ENCODE measurements at regions not wholly inside any gene's neighbourhood (a gene's known extent, or its start where the extent isn't known, plus 50 kb on each side); places are given as distances from the start of the nearest gene placed in this dataset.
A peak's percentile ranks its signal among the peaks of the same experiment; 100 is the strongest.

DNA sequence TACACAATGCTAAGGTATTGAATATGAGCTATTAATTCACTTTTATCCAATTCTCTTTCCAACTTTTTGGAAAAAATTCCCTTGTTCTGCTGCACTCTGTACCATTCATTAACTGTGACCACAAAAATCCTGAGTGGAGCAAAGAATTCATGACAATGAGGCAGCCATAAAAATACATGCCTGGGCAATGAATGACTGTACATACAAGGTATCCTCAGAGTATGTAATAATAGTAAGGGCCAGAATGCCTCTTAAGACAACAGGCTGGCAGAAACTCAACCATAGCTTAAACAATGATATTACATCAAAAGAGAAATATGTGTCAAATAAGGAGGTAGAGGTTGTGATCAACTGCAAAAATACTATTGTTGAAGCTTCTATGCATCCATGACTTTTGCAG is 74.7 kb upstream of the CA10 start:
- Histone ChIP-seq H3K4me3 (no peak overlapping the region), H3K27me3 (no peaks in the 10 kb centered on the region), H3K27ac (no peak overlapping the region), H3K9me3 (no peaks in the 10 kb centered on the region), H3K36me3 (no peaks in the 10 kb centered on the region), H3K4me1 (no peaks in the 10 kb centered on the region)
- TF ChIP-seq CTCF (IDR thresholded peaks at IDR 0.05) (no peak), POLR2A (IDR thresholded peaks at IDR 0.05) (no peak), EP300 (IDR thresholded peaks at IDR 0.05) (no peak)
- DNase-seq (ENCODE audit: low spot score in 2 of 2), result no peak

DNA sequence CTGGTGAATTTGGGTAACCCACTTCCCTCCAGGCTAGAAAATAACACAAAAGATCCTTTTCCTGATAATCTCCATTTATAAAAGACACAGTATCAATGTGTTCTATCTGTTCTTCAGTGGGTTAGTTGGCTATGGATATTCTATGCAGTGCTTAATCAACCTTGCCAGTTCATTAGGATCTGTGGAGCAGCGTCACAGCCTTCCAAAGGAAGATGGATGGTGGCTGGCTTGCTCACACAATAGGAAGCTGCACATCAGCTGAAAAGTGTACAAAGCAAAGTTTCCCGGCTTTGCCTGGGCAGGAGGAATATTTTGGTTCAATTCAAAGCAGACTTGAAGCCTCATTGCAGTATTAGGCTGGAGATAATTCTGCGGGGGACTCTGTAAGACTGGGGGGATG is 70.3 kb upstream of the CA10 start:
- no peak for DNase-seq (ENCODE audit: low spot score in 2 of 2)
- no peaks in the 10 kb centered on the region for H3K36me3 ChIP-seq
- no peak overlapping the region for H3K4me3 ChIP-seq
- TF ChIP-seq CTCF (IDR thresholded peaks at IDR 0.05) (no peak), POLR2A (IDR thresholded peaks at IDR 0.05) (no peak), EP300 (IDR thresholded peaks at IDR 0.05) (no peak)
- no peak overlapping the region for H3K27ac ChIP-seq
- H3K27me3 ChIP-seq, result no peaks in the 10 kb centered on the region
- H3K4me1 ChIP-seq, result no peaks in the 10 kb centered on the region
- WGBS, 2 donors, result 89 to 92% methylated on average over 3 of the region's 3 CpGs
- no peaks in the 10 kb centered on the region for H3K9me3 ChIP-seq

DNA sequence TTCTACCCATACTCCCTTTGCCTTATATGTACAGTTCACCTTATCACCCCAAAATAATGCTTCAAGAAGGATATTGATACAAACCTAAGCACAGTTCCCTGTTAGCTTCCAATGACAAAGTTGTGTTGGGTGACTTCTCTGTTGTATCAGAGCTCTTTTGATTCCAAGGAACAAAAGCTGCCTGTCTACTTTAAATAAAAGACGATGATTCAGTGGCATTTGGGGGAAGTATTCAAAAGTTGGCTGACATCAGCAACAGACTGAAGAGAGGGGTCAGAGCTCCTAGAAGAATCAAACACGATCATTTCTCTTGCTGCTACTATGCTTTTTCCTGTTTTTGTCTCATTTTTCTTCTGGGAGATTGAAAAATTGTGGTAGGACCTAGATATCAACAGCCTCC is 69.4 kb upstream of the CA10 start:
- H3K4me3 ChIP-seq, result no peak overlapping the region
- H3K36me3 ChIP-seq, result no peaks in the 10 kb centered on the region
- no peaks in the 10 kb centered on the region for H3K4me1 ChIP-seq
- no peak for DNase-seq (ENCODE audit: low spot score in 2 of 2)
- TF ChIP-seq EP300 (IDR thresholded peaks at IDR 0.05), result no peak
- no peak for TF ChIP-seq CTCF (IDR thresholded peaks at IDR 0.05)
- TF ChIP-seq POLR2A (IDR thresholded peaks at IDR 0.05), result no peak
- peak overlapping the region in 1 of 4 donors; percentile 44 for H3K27ac ChIP-seq
- H3K27me3 ChIP-seq, result no peaks in the 10 kb centered on the region
- WGBS, 2 donors, result 38 to 40% methylated on average over 2 of the region's 2 CpGs
- no peaks in the 10 kb centered on the region for H3K9me3 ChIP-seq

GRCh38 chr17:52213451-52213850 is 54.9 kb upstream of the CA10 start:
- WGBS, 2 donors, result 32 to 38% methylated on average over 3 of the region's 3 CpGs
- no peak overlapping the region for H3K27ac ChIP-seq
- H3K27me3 ChIP-seq, result no peaks in the 10 kb centered on the region
- H3K4me3 ChIP-seq, result no peak overlapping the region
- H3K4me1 ChIP-seq, result no peaks in the 10 kb centered on the region
- no peaks in the 10 kb centered on the region for H3K9me3 ChIP-seq
- H3K36me3 ChIP-seq, result no peaks in the 10 kb centered on the region
- TF ChIP-seq EP300 (IDR thresholded peaks at IDR 0.05), result no peak
- no peak for TF ChIP-seq CTCF (IDR thresholded peaks at IDR 0.05)
- no peak for TF ChIP-seq POLR2A (IDR thresholded peaks at IDR 0.05)
- DNase-seq (ENCODE audit: low spot score in 2 of 2), result no peak

DNA sequence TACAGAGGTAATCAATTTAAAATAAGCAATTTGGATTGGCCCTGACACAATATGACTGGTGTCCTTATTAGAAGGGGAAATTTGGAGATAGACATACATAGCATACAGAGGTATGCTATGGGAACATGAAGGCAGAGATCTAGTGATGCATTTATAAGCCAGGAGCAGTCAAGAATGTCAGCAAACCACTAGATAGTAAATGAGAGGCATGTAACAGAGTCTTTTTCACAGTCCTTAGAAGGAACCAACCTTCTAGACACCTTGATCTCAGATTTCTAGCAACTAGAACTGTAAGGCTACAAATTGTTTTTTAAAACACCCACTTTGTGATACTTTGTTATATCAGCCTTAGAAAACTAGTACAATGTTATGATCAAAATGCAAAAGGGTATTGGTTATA is 54.3 kb upstream of the CA10 start:
- Histone ChIP-seq H3K4me1 (no peaks in the 10 kb centered on the region), H3K36me3 (no peaks in the 10 kb centered on the region), H3K27ac (no peak overlapping the region), H3K27me3 (no peaks in the 10 kb centered on the region), H3K4me3 (no peak overlapping the region), H3K9me3 (no peaks in the 10 kb centered on the region)
- no peak for DNase-seq (ENCODE audit: low spot score in 2 of 2)
- TF ChIP-seq EP300 (IDR thresholded peaks at IDR 0.05), result no peak
- TF ChIP-seq POLR2A (IDR thresholded peaks at IDR 0.05), result no peak
- no peak for TF ChIP-seq CTCF (IDR thresholded peaks at IDR 0.05)

Measured in tibial nerve (tissue), 4 donors.